ENCODE measurements at regions not wholly inside any gene's neighbourhood (a gene's known extent, or its start where the extent isn't known, plus 50 kb on each side); places are given as distances from the start of the nearest gene placed in this dataset.

DNA sequence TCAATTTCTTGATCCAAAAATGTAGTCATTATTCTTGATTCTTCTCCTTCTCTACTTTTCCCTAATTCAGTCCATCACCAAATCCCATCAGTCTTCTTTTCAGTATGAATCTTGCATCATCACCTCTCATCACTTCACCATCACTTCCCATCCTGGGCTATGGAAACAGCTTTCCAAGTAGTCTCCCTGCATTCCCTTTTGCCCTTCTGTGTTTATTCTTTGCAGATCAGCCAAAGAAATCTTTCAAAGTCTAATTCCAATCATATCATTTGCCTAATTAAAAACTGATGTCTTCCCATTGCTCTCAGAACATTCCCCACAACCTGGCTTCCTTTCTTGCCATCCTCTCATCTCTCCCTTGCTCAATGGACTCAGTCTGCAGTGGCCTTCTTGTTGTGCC, 201.7 kb upstream of the ADAMTS3 start:
- H3K9me3 Mint-ChIP-seq: peaks cover 11% of the 10 kb centered on the region
- H3K4me1 Mint-ChIP-seq: no peaks in the 10 kb centered on the region
- H3K27ac Mint-ChIP-seq: no peak overlapping the region
- ATAC-seq: no peak
- 0 out of 2 replicates have a peak, but pooled peaks cover 5% of the 10 kb centered on the region for H3K36me3 Mint-ChIP-seq
- TF ChIP-seq SMAD3 (CRISPR knock-in tag; IDR thresholded peaks at IDR 0.05; ENCODE audit: borderline replicate concordance) (no peak), ATF1 (CRISPR knock-in tag; IDR thresholded peaks at IDR 0.05) (no peak), MYBL2 (CRISPR knock-in tag; IDR thresholded peaks at IDR 0.05) (no peak), MXD4 (CRISPR knock-in tag; IDR thresholded peaks at IDR 0.05; ENCODE audit: borderline replicate concordance) (no peak), NFE2L1 (CRISPR knock-in tag; IDR thresholded peaks at IDR 0.05) (no peak)
- TF ChIP-seq, protein P1, sequence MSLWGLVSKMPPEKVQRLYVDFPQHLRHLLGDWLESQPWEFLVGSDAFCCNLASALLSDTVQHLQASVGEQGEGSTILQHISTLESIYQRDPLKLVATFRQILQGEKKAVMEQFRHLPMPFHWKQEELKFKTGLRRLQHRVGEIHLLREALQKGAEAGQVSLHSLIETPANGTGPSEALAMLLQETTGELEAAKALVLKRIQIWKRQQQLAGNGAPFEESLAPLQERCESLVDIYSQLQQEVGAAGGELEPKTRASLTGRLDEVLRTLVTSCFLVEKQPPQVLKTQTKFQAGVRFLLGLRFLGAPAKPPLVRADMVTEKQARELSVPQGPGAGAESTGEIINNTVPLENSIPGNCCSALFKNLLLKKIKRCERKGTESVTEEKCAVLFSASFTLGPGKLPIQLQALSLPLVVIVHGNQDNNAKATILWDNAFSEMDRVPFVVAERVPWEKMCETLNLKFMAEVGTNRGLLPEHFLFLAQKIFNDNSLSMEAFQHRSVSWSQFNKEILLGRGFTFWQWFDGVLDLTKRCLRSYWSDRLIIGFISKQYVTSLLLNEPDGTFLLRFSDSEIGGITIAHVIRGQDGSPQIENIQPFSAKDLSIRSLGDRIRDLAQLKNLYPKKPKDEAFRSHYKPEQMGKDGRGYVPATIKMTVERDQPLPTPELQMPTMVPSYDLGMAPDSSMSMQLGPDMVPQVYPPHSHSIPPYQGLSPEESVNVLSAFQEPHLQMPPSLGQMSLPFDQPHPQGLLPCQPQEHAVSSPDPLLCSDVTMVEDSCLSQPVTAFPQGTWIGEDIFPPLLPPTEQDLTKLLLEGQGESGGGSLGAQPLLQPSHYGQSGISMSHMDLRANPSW (CRISPR knock-in tag; conservative IDR thresholded peaks at IDR 0.05; ENCODE audit: low read depth): no peak
- no peak overlapping the region for H3K4me3 Mint-ChIP-seq
- ChIA-PET POLR2A (no interaction called here), CTCF (no interaction called here)
- H3K27me3 Mint-ChIP-seq (ENCODE audit: low read depth): no peaks in the 10 kb centered on the region
- DNase-seq (ENCODE audit: low spot score): no peak

DNA sequence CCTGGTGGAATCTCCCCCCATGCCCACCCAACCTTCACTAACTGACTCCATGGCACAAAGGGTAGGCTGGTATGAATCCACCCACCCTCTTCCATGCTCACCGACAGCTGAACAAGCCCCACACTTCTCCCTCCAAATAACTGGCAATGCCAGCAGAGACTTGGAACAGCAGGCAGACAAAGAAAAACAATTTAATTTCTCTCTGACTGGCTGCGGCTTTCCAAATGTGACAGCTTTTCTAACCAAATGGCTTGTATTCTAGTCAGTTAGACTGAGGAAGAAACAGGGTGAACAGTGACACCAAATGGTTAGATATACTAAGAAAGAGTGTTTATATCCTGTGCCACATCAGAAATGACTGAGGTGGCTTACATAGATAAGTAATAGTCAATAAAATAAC, 199.3 kb upstream of the ADAMTS3 start:
- peaks cover 16% of the 10 kb centered on the region for H3K9me3 Mint-ChIP-seq
- ChIA-PET CTCF (interaction anchor here (1.1 kb wide), 1 partner anchor 141 kb away, joined by 4 read pairs; no protein-coding TSS in a partner anchor), POLR2A (no interaction called here)
- no peak overlapping the region for H3K27ac Mint-ChIP-seq
- no peak for DNase-seq (ENCODE audit: low spot score)
- H3K4me1 Mint-ChIP-seq: peaks cover 5% of the 10 kb centered on the region
- TF ChIP-seq JAZF1 (CRISPR knock-in tag; IDR thresholded peaks at IDR 0.05) (no peak), TCF7 (CRISPR knock-in tag; IDR thresholded peaks at IDR 0.05; ENCODE audit: low read depth) (no peak), OVOL2 (CRISPR knock-in tag; IDR thresholded peaks at IDR 0.05; ENCODE audit: borderline replicate concordance) (no peak), FOXJ3 (CRISPR knock-in tag; IDR thresholded peaks at IDR 0.05; ENCODE audit: borderline replicate concordance) (no peak), SMAD4 (CRISPR knock-in tag; IDR thresholded peaks at IDR 0.05) (no peak), TEAD4 (CRISPR knock-in tag; IDR thresholded peaks at IDR 0.05) (no peak), NFATC4 (CRISPR knock-in tag; IDR thresholded peaks at IDR 0.05) (no peak), ZNF219 (CRISPR knock-in tag; IDR thresholded peaks at IDR 0.05; ENCODE audit: borderline replicate concordance) (no peak)
- TF ChIP-seq, protein P2, sequence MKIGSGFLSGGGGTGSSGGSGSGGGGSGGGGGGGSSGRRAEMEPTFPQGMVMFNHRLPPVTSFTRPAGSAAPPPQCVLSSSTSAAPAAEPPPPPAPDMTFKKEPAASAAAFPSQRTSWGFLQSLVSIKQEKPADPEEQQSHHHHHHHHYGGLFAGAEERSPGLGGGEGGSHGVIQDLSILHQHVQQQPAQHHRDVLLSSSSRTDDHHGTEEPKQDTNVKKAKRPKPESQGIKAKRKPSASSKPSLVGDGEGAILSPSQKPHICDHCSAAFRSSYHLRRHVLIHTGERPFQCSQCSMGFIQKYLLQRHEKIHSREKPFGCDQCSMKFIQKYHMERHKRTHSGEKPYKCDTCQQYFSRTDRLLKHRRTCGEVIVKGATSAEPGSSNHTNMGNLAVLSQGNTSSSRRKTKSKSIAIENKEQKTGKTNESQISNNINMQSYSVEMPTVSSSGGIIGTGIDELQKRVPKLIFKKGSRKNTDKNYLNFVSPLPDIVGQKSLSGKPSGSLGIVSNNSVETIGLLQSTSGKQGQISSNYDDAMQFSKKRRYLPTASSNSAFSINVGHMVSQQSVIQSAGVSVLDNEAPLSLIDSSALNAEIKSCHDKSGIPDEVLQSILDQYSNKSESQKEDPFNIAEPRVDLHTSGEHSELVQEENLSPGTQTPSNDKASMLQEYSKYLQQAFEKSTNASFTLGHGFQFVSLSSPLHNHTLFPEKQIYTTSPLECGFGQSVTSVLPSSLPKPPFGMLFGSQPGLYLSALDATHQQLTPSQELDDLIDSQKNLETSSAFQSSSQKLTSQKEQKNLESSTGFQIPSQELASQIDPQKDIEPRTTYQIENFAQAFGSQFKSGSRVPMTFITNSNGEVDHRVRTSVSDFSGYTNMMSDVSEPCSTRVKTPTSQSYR (CRISPR knock-in tag; IDR thresholded peaks at IDR 0.05): no peak
- TF ChIP-seq, protein P3, sequence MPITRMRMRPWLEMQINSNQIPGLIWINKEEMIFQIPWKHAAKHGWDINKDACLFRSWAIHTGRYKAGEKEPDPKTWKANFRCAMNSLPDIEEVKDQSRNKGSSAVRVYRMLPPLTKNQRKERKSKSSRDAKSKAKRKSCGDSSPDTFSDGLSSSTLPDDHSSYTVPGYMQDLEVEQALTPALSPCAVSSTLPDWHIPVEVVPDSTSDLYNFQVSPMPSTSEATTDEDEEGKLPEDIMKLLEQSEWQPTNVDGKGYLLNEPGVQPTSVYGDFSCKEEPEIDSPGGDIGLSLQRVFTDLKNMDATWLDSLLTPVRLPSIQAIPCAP (CRISPR knock-in tag; IDR thresholded peaks at IDR 0.05): no peak
- TF ChIP-seq, protein P4, sequence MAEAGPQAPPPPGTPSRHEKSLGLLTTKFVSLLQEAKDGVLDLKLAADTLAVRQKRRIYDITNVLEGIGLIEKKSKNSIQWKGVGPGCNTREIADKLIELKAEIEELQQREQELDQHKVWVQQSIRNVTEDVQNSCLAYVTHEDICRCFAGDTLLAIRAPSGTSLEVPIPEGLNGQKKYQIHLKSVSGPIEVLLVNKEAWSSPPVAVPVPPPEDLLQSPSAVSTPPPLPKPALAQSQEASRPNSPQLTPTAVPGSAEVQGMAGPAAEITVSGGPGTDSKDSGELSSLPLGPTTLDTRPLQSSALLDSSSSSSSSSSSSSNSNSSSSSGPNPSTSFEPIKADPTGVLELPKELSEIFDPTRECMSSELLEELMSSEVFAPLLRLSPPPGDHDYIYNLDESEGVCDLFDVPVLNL (CRISPR knock-in tag; IDR thresholded peaks at IDR 0.05; ENCODE audit: borderline replicate concordance, low read depth): no peak
- TF ChIP-seq, protein P5, sequence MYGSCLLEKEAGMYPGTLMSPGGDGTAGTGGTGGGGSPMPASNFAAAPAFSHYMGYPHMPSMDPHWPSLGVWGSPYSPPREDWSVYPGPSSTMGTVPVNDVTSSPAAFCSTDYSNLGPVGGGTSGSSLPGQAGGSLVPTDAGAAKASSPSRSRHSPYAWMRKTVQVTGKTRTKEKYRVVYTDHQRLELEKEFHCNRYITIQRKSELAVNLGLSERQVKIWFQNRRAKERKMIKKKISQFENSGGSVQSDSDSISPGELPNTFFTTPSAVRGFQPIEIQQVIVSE (CRISPR knock-in tag; IDR thresholded peaks at IDR 0.05; ENCODE audit: borderline replicate concordance): no peak
- H3K27me3 Mint-ChIP-seq (ENCODE audit: low read depth): no peaks in the 10 kb centered on the region
- 0 out of 2 replicates have a peak, but pooled peaks cover 5% of the 10 kb centered on the region for H3K36me3 Mint-ChIP-seq
- ATAC-seq: no peak
- H3K4me3 Mint-ChIP-seq: no peak overlapping the region

Data from WTC11 (cell line).